ENCODE measurements at regions not wholly inside any gene's neighbourhood (a gene's known extent, or its start where the extent isn't known, plus 50 kb on each side); places are given as distances from the start of the nearest gene placed in this dataset.

- TF ChIP-seq CTCF (IDR thresholded peaks at IDR 0.05; ENCODE audit: low read depth, low read length, poor library complexity, severe bottlenecking): no peak
- TF ChIP-seq EZH2phosphoT487 (IDR thresholded peaks at IDR 0.05; ENCODE audit: borderline replicate concordance, low read length): no peak
Measured at GRCh38 chr11:116271479-116271878, 501.3 kb downstream of the BUD13 start.

Measured in DOHH2 (cell line).